ENCODE measurements at regions not wholly inside any gene's neighbourhood (a gene's known extent, or its start where the extent isn't known, plus 50 kb on each side); places are given as distances from the start of the nearest gene placed in this dataset.

DNA sequence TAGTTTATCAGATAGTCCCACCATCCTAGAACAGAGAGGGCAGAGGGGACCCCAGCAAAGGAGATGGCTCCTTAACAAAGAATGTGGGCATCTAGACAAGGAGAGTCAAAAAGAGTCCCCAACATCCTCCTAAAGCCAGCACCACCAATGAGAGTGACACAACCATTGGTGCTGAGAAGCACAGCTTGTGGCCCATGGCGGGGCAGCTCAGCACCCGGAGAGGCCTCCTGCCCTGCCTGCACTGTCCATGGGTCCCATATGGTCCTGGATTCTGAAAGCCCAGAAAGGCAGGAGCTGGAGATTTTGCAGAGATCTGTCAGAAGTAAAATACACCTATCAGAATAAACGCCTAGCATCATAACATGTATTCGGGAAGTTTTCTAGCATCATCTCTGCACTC, 311.8 kb upstream of the ZNF32 start:
- peaks cover 0 to 65% (median 17%) of the 10 kb centered on the region in 12 donors for H3K4me1 ChIP-seq
- 86 to 94% (median 92%) methylated on average over 4 of the region's 4 CpGs for WGBS, 4 donors
- intact Hi-C loops (cut with DNase I): loop anchor here in 2 of 10 donors (5.0 to 10.0 kb wide), 3 partner anchors 47 to 84 kb away; no protein-coding TSS in a partner anchor

GRCh38 chr10:43960135-43960415, 311.4 kb upstream of the ZNF32 start:
- no peaks in the 10 kb centered on the region for H3K36me3 ChIP-seq
- TF ChIP-seq, protein P1, sequence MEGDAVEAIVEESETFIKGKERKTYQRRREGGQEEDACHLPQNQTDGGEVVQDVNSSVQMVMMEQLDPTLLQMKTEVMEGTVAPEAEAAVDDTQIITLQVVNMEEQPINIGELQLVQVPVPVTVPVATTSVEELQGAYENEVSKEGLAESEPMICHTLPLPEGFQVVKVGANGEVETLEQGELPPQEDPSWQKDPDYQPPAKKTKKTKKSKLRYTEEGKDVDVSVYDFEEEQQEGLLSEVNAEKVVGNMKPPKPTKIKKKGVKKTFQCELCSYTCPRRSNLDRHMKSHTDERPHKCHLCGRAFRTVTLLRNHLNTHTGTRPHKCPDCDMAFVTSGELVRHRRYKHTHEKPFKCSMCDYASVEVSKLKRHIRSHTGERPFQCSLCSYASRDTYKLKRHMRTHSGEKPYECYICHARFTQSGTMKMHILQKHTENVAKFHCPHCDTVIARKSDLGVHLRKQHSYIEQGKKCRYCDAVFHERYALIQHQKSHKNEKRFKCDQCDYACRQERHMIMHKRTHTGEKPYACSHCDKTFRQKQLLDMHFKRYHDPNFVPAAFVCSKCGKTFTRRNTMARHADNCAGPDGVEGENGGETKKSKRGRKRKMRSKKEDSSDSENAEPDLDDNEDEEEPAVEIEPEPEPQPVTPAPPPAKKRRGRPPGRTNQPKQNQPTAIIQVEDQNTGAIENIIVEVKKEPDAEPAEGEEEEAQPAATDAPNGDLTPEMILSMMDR (IDR thresholded peaks at IDR 0.05): no peak
- no peak for TF ChIP-seq POLR2A (IDR thresholded peaks at IDR 0.05)
- no peaks in the 10 kb centered on the region for H3K9me3 ChIP-seq
- peak overlapping the region in 4 of 12 donors; percentile 36 to 69 (median 48) for H3K27ac ChIP-seq
- ATAC-seq (no peak), DNase-seq (no peak)
- intact Hi-C loops (cut with DNase I): loop anchor here in 2 of 10 donors (5.0 to 10.0 kb wide), 3 partner anchors 47 to 85 kb away; no protein-coding TSS in a partner anchor
- H3K4me1 ChIP-seq: peaks cover 0 to 61% (median 13%) of the 10 kb centered on the region in 12 donors
- WGBS, 4 donors: 86 to 89% (median 89%) methylated on average over 2 of the region's 2 CpGs
- H3K4me3 ChIP-seq: no peak overlapping the region
- no peaks in the 10 kb centered on the region for H3K27me3 ChIP-seq

More for the DNA sequence above, 311.8 kb upstream of the ZNF32 start:
- DNase-seq: no peak
- Histone ChIP-seq H3K27me3 (no peaks in the 10 kb centered on the region), H3K27ac (peak overlapping the region in 7 of 12 donors; percentile 20 to 69 (median 36)), H3K4me3 (no peak overlapping the region), H3K9me3 (no peaks in the 10 kb centered on the region), H3K36me3 (no peaks in the 10 kb centered on the region)
- TF ChIP-seq POLR2A (IDR thresholded peaks at IDR 0.05): no peak
- TF ChIP-seq, protein P1 (IDR thresholded peaks at IDR 0.05): no peak
- ATAC-seq: no peak

- WGBS, 4 donors: 80 to 83% (median 81%) methylated on average over 11 of the region's 11 CpGs
Measured at GRCh38 chr10:43959364-43960134, 310.9 kb upstream of the ZNF32 start.

GRCh38 chr10:43958964-43959363, 310.3 kb upstream of the ZNF32 start:
- no peak for DNase-seq
- Histone ChIP-seq H3K27ac (no peak overlapping the region), H3K27me3 (no peaks in the 10 kb centered on the region), H3K4me1 (peaks cover 0 to 50% (median 8%) of the 10 kb centered on the region in 12 donors), H3K9me3 (no peaks in the 10 kb centered on the region), H3K36me3 (no peaks in the 10 kb centered on the region), H3K4me3 (no peak overlapping the region)
- intact Hi-C loops (cut with DNase I): no loop called here
- ATAC-seq: no peak
- TF ChIP-seq POLR2A (IDR thresholded peaks at IDR 0.05): no peak
- TF ChIP-seq, protein P1 (IDR thresholded peaks at IDR 0.05): no peak
- 76 to 98% (median 97%) methylated on average over 5 to 6 of the region's 6 CpGs for WGBS, 4 donors

More at GRCh38 chr10:43959364-43960134, 310.9 kb upstream of the ZNF32 start:
- TF ChIP-seq POLR2A (IDR thresholded peaks at IDR 0.05): no peak
- TF ChIP-seq, protein P1 (IDR thresholded peaks at IDR 0.05): no peak
- Histone ChIP-seq H3K36me3 (no peaks in the 10 kb centered on the region), H3K4me3 (no peak overlapping the region), H3K4me1 (peaks cover 0 to 56% (median 11%) of the 10 kb centered on the region in 12 donors), H3K9me3 (no peaks in the 10 kb centered on the region), H3K27ac (peak overlapping the region in 4 of 12 donors; percentile 36 to 69 (median 41)), H3K27me3 (no peaks in the 10 kb centered on the region)
- DNase-seq (no peak), ATAC-seq (no peak)
- intact Hi-C loops (cut with DNase I): loop anchor here in 2 of 10 donors (5.0 to 10.0 kb wide), 3 partner anchors 47 to 85 kb away; no protein-coding TSS in a partner anchor
